IMR-90 (cell line): ENCODE measurements at regions not wholly inside any gene's neighbourhood (a gene's known extent, or its start where the extent isn't known, plus 50 kb on each side); places are given as distances from the start of the nearest gene placed in this dataset.

Source experiments
- RCOR1 ChIP-seq: IDR thresholded peaks from 2 replicates; pipeline ENCODE4 v1.6.1; 2012; ENCODE audit warnings: mild to moderate bottlenecking, low read length, improper control_type of control experiment; ENCODE audit not compliant: insufficient replicate concordance
- RFX5 ChIP-seq: IDR thresholded peaks from 2 replicates; pipeline ENCODE4 v1.8.0; 2012; ENCODE audit warnings: low read depth, mild to moderate bottlenecking, low read length, moderate library complexity
- TF ChIP-seq, protein P1 (sequence below): conservative IDR thresholded peaks from 2 replicates; pipeline ENCODE4 v1.5.1; 2012; ENCODE audit warnings: mild to moderate bottlenecking, low read depth, low read length, improper control_type of control experiment

DNA sequence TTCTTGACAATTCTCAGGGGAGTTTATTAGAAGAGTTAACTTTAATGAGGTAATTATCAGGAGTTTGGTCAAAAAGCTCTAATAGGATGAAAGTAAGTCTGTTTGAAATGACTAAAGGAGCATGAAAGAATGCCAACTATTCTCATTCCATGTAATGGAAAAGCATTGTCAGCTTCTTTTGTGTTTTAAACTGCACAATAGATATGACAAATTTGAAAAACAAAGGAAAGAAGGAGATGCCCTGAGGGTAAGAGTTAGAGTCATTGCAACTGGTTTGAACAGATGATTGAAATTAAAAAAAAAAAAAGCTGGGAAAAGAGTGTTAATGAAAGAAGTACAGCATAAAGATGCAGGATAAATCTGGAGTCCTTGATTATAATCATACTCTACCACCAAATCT, 296.8 kb upstream of the FOLH1 start:
- TF ChIP-seq, protein P1, sequence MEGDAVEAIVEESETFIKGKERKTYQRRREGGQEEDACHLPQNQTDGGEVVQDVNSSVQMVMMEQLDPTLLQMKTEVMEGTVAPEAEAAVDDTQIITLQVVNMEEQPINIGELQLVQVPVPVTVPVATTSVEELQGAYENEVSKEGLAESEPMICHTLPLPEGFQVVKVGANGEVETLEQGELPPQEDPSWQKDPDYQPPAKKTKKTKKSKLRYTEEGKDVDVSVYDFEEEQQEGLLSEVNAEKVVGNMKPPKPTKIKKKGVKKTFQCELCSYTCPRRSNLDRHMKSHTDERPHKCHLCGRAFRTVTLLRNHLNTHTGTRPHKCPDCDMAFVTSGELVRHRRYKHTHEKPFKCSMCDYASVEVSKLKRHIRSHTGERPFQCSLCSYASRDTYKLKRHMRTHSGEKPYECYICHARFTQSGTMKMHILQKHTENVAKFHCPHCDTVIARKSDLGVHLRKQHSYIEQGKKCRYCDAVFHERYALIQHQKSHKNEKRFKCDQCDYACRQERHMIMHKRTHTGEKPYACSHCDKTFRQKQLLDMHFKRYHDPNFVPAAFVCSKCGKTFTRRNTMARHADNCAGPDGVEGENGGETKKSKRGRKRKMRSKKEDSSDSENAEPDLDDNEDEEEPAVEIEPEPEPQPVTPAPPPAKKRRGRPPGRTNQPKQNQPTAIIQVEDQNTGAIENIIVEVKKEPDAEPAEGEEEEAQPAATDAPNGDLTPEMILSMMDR: no peak
- TF ChIP-seq RFX5: no peak
- no peak for TF ChIP-seq RCOR1
